IMR-90 (cell line): ENCODE measurements at regions not wholly inside any gene's neighbourhood (a gene's known extent, or its start where the extent isn't known, plus 50 kb on each side); places are given as distances from the start of the nearest gene placed in this dataset.

Source experiments
- BHLHE40 ChIP-seq: fragments of 150-350 bp; IDR thresholded peaks from 2 replicates; pipeline ENCODE4 v1.6.1; 2016; ENCODE audit warnings: mild to moderate bottlenecking, low read depth, low read length
- CEBPB ChIP-seq: IDR thresholded peaks from 2 replicates; pipeline ENCODE4 v1.6.1; 2012; ENCODE audit warnings: low read depth, low read length, improper control_type of control experiment
- CTCF ChIP-seq: conservative IDR thresholded peaks from 2 replicates; pipeline ENCODE4 v1.5.1; 2012; ENCODE audit warnings: mild to moderate bottlenecking, low read depth, low read length, improper control_type of control experiment
- FOS ChIP-seq: fragments of 150-350 bp; IDR thresholded peaks from 2 replicates; pipeline ENCODE4 v1.6.1; 2016; ENCODE audit warnings: low read depth, low read length
- MAFK ChIP-seq: IDR thresholded peaks from 2 replicates; pipeline ENCODE4 v1.6.1; 2012; ENCODE audit warnings: low read depth, low read length, improper control_type of control experiment
- MAZ ChIP-seq: IDR thresholded peaks from 2 replicates; pipeline ENCODE4 v1.6.1; 2012; ENCODE audit warnings: low read depth, mild to moderate bottlenecking, low read length, improper control_type of control experiment, moderate library complexity, borderline replicate concordance
- MXI1 ChIP-seq: IDR thresholded peaks from 2 replicates; pipeline ENCODE4 v1.6.1; 2012; ENCODE audit warnings: low read depth, mild to moderate bottlenecking, low read length, moderate library complexity, borderline replicate concordance
- NFE2L2 ChIP-seq: fragments of 150-350 bp; IDR thresholded peaks from 2 replicates; pipeline ENCODE4 v1.6.1; 2016; ENCODE audit warnings: low read depth, mild to moderate bottlenecking, low read length
- POLR2A ChIP-seq: IDR thresholded peaks from 2 replicates; pipeline ENCODE4 v1.6.1; 2012; ENCODE audit warnings: mild to moderate bottlenecking, low read depth, low read length
- RAD21 ChIP-seq: IDR thresholded peaks from 2 replicates; pipeline ENCODE4 v1.6.1; 2012; ENCODE audit warnings: low read length, improper control_type of control experiment
- RCOR1 ChIP-seq: IDR thresholded peaks from 2 replicates; pipeline ENCODE4 v1.6.1; 2012; ENCODE audit warnings: mild to moderate bottlenecking, low read length, improper control_type of control experiment; ENCODE audit not compliant: insufficient replicate concordance
- RFX5 ChIP-seq: IDR thresholded peaks from 2 replicates; pipeline ENCODE4 v1.8.0; 2012; ENCODE audit warnings: low read depth, mild to moderate bottlenecking, low read length, moderate library complexity
- SMC3 ChIP-seq: fragments of 150-350 bp; IDR thresholded peaks from 2 replicates; pipeline ENCODE4 v1.6.1; 2016; ENCODE audit warnings: low read depth, mild to moderate bottlenecking, antibody characterized with exemption, low read length, moderate library complexity

DNA sequence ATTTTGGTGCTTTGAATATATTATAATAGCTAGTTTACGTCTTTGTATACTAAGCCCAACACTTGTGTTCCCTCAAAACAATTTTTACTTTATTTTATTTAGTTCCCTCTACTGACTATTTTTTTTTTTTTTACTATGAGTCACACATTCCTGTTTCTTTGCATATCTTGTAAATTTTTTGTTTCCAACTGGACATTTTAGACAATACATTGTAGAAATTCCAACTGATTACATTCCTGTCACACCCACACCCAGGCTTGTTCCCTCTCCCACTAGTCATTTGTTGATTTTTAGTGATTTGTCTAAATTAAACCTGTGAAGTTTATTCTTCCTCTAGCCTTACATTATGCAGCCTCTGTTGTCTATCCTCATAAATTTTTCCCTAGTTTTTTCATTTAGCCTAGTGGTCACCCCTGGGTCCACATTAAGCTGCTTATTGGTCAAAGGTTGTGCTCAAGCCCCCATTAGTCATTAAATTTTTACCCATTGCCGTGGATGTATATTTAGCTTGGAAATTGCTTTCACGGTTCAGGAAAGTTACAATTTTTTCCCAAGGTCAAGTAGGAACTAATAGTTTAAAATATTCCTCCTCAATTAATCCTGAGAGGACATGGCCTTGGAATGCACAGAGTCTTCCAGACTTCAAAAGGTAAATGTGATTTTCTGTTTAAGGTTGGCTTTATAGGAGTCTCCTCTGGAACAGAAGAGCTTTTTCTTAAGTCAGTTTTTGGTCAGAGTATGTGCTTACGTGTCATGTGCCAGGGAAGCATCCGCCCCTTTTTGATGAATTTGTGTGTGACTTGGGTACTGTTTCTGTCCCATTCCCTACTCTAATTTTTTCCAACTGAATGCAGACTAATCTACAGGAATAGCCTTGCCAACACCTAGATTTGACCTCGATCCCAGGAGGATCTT is 207.6 kb upstream of the TMEM72 start:
- no peak for TF ChIP-seq RCOR1
- no peak for TF ChIP-seq CTCF
- no peak for TF ChIP-seq POLR2A
- TF ChIP-seq CEBPB, result no peak
- no peak for TF ChIP-seq BHLHE40
- TF ChIP-seq MAZ, result no peak
- no peak for TF ChIP-seq MAFK
- no peak for TF ChIP-seq RAD21
- TF ChIP-seq FOS, result peak; percentile 29; the same call in 1 of the 2 replicates
- TF ChIP-seq RFX5, result no peak
- TF ChIP-seq MXI1, result no peak
- no peak for TF ChIP-seq SMC3
- no peak for TF ChIP-seq NFE2L2
